Central memory CD8-positive, alpha-beta T cell (primary cell): ENCODE measurements at regions not wholly inside any gene's neighbourhood (a gene's known extent, or its start where the extent isn't known, plus 50 kb on each side); places are given as distances from the start of the nearest gene placed in this dataset.
"Not testable (repeated sequence)": the region's sequence is repeated elsewhere in the genome, so short reads cannot be mapped to it uniquely, and the experiment has no call there.

Source experiments
- ATAC-seq: fragments of 150-1000 bp; cut with Tn5 transposase; replicated peaks from 2 replicates; pipeline ENCODE4 v1.10.0; 2022; ENCODE audit warnings: mild to moderate bottlenecking, moderate FRiP score, moderate number of reproducible peaks; ENCODE audit not compliant: poor library complexity, severe bottlenecking; ENCODE audit errors: extremely low read depth
- DNase-seq, 2 donors: peaks; one replicate each; pipeline ENCODE4 v3.0.0; 2021; ENCODE audit warnings: low spot score in 2 of 2
- H3K27ac Mint-ChIP-seq: one replicate; pipeline ENCODE4 v1.8.0; 2022; ENCODE audit warnings: low read depth, mild to moderate bottlenecking, moderate library complexity, mixed read lengths
- H3K27me3 Mint-ChIP-seq: one replicate; pipeline ENCODE4 v1.8.0; 2022; ENCODE audit warnings: mixed read lengths
- H3K36me3 Mint-ChIP-seq: one replicate; pipeline ENCODE4 v1.8.0; 2022; ENCODE audit warnings: mild to moderate bottlenecking, moderate library complexity, mixed read lengths; ENCODE audit not compliant: insufficient read depth
- H3K4me1 Mint-ChIP-seq: one replicate; pipeline ENCODE4 v1.8.0; 2022; ENCODE audit warnings: mixed read lengths
- H3K4me3 Mint-ChIP-seq: one replicate; pipeline ENCODE4 v1.8.0; 2022; ENCODE audit warnings: mild to moderate bottlenecking, moderate library complexity, mixed read lengths
- H3K9me3 Mint-ChIP-seq: one replicate; pipeline ENCODE4 v1.8.0; 2022; ENCODE audit warnings: mixed read lengths

DNA sequence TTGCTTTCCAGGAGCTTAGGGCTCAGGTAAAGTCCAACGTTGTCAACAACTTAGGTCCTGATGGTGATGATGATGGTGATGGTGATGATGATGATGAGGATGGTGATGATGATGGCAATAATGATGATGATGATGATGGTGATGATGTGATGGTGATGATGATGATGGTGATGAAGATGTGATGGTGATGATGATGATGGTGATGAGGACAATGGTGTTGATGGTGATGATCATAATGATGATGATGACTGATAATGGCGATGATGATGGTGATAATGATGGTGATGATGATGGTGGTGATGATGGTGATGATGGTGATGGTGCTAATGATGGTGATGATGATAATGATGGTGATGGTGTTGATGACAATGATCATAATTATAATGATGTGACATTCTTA lies 750.2 kb downstream of the TBC1D22A start:
- H3K4me3 Mint-ChIP-seq: no peak overlapping the region

DNA sequence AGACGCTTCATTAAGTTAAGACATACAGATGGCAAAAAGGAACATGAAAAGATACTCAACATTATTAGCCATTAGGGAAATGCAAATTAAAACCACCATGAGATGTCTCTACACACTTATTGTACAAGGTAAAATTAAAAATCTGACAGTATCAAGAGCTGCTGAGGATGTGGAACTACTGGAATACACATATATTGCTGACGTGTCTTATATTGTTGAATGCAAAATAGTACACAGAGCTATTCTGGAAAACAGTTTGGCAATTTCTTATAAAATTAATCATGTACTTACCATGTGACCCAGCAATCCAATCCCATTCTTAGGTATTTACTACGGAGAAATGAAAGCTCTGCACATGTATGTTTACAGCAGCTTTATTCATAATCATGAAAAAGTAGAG lies 742.5 kb downstream of the TBC1D22A start:
- ATAC-seq: no peak
- H3K9me3 Mint-ChIP-seq: peaks cover 13% of the 10 kb centered on the region
- no peak for DNase-seq
- no peak overlapping the region for H3K27ac Mint-ChIP-seq
- no peaks in the 10 kb centered on the region for H3K4me1 Mint-ChIP-seq
- H3K4me3 Mint-ChIP-seq: no peak overlapping the region
- H3K36me3 Mint-ChIP-seq: no peaks in the 10 kb centered on the region
- H3K27me3 Mint-ChIP-seq: peaks cover 46% of the 10 kb centered on the region

More for the DNA sequence above, 750.2 kb downstream of the TBC1D22A start:
- no peaks in the 10 kb centered on the region for H3K36me3 Mint-ChIP-seq
- no peaks in the 10 kb centered on the region for H3K9me3 Mint-ChIP-seq
- no peaks in the 10 kb centered on the region for H3K4me1 Mint-ChIP-seq
- peaks cover 10% of the 10 kb centered on the region for H3K27me3 Mint-ChIP-seq
- ATAC-seq (no peak), DNase-seq (no peak)
- H3K27ac Mint-ChIP-seq: no peak overlapping the region

DNA sequence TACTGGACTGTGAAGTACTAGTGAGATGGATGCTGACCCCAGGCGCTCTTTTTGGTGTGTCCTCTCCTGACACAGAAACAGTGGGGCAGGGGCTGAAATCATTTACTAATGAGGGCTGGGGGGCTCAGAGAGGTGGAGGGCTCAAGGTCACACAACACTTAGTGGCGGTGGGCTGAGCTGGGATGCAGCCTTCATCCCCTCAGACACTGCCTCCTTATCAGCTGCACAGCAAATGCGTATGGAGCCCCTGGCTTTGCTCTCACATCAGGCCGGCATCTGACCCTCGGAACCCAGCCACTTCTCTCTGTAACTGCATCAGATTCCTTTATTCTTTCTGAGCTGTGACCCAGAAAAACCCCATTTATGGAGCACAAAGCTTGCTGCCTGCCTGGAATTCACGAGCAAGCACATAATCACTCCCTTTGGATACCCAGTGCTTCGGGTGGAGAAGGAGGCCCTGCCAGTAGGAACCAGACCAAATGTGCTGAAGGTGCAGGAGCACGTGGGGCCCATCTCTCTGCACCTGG lies 736.6 kb downstream of the TBC1D22A start:
- Mint-ChIP-seq H3K9me3 (peaks cover 24% of the 10 kb centered on the region), H3K27ac (no peak overlapping the region), H3K27me3 (peaks cover 32% of the 10 kb centered on the region), H3K4me3 (no peak overlapping the region), H3K4me1 (peaks cover 12% of the 10 kb centered on the region), H3K36me3 (no peaks in the 10 kb centered on the region)
- ATAC-seq (no peak), DNase-seq (no peak)

DNA sequence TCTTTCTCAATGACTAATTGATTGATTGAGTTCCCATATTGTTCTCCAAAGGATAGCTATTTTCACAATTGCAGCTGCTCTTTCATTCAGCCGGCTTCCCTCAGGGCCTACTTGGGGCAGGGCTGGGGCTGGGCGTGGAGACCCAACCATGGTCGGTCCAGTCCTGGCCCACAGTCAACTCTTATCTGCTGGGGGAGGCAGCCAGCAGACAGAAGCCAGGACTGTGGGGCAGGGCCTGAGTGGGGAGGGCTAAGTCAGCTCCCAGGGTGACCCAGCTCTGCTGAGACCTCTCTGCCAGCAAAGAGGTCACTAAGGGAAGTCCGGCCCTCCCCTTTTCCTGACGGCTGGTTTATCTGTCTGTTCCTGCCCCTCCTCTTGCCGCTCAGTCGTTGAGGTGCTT lies 735.2 kb downstream of the TBC1D22A start:
- H3K9me3 Mint-ChIP-seq: peaks cover 33% of the 10 kb centered on the region
- no peaks in the 10 kb centered on the region for H3K36me3 Mint-ChIP-seq
- DNase-seq: no peak
- peaks cover 19% of the 10 kb centered on the region for H3K4me1 Mint-ChIP-seq
- no peak overlapping the region for H3K4me3 Mint-ChIP-seq
- ATAC-seq: no peak
- H3K27me3 Mint-ChIP-seq: peaks cover 23% of the 10 kb centered on the region
- no peak overlapping the region for H3K27ac Mint-ChIP-seq

DNA sequence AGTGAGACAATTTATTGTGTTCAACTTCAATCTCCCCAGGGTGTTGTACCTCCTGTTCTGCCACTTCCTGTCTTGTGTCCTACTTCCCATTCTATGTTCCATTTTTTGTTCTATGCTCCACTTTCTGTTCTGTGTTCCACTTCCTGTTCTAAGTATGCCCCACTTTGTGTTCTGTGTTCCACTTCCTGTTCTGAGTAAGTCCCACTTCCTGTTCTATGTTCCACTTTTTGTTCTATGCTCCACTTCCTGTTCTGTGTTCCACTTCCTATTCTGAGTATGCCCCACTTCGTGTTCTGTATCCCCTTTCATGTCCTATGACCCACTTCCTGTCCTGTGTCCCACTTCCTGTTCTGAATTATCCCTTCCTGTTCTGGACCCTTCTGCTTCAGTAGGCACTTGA lies 732.7 kb downstream of the TBC1D22A start:
- ATAC-seq: peak; percentile 43
- no peak for DNase-seq
- no peaks in the 10 kb centered on the region for H3K36me3 Mint-ChIP-seq
- peak overlapping the region; percentile 9 for H3K4me3 Mint-ChIP-seq
- H3K9me3 Mint-ChIP-seq: peaks cover 19% of the 10 kb centered on the region
- peak overlapping the region; percentile 19 for H3K27ac Mint-ChIP-seq
- H3K4me1 Mint-ChIP-seq: peaks cover 19% of the 10 kb centered on the region
- H3K27me3 Mint-ChIP-seq: peaks cover 15% of the 10 kb centered on the region

DNA sequence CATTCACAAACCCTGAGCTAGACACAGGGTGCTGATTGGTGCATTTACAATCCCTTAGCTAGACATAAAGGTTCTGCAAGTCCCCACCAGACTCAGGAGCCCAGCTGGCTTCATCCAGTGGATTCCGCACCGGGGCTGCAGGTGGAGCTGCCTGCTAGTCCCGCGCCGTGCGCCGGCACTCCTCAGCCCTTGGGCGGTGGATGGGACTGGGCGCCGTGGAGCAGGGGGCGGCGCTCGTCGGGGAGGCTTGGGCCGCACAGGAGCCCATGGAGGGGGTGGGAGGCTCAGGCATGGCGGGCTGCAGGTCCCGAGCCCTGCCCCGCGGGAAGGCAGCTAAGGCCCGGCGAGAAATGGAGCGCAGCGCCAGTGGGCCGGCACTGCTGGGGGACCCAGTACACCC lies 725.7 kb downstream of the TBC1D22A start:
- not testable (repeated sequence) for H3K27ac Mint-ChIP-seq, ATAC-seq, H3K36me3 Mint-ChIP-seq, H3K4me3 Mint-ChIP-seq, H3K9me3 Mint-ChIP-seq, DNase-seq, H3K4me1 Mint-ChIP-seq
- H3K27me3 Mint-ChIP-seq: peaks cover 62% of the 10 kb centered on the region

DNA sequence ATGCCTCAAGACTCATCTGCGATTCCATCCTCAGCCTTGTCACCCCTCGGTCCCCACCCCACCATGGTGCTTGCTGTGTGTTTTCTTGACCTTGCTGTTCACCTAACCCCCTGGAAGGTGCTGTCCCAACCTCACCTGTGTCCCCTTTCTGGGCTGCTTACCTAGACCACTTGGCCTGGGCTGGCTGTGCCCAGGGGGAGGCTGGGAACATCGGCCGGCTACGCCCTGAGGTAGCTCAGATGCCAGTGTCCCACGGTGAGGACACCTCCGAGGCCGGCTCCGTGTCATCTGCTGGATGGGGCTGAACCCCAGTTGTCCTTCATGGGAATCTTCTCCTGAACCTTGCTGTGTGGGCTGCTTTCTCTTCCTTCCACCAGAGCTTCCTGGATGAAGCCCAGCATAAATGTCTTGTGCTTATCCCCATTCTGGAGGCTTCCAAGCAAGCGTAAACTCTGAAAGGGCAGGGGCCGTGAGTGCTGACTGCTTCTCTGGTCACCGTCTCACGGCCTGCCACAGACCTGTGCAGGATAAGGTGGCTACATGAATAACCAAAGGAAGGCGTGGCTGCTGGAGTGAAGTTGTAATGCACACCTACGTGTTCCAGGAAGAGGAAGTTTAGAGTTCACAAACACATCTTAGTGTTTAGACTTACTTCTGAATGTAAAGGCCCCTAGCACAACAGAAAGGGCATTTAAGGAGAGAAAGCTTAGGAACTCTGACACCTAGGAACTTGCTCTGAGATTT lies 724.3 kb downstream of the TBC1D22A start:
- DNase-seq (no peak), ATAC-seq (no peak)
- Mint-ChIP-seq H3K9me3 (no peaks in the 10 kb centered on the region), H3K4me1 (no peaks in the 10 kb centered on the region), H3K27me3 (peaks cover 74% of the 10 kb centered on the region), H3K36me3 (peaks cover 1% of the 10 kb centered on the region), H3K27ac (peak overlapping the region; percentile 36), H3K4me3 (peak overlapping the region; percentile 51)

DNA sequence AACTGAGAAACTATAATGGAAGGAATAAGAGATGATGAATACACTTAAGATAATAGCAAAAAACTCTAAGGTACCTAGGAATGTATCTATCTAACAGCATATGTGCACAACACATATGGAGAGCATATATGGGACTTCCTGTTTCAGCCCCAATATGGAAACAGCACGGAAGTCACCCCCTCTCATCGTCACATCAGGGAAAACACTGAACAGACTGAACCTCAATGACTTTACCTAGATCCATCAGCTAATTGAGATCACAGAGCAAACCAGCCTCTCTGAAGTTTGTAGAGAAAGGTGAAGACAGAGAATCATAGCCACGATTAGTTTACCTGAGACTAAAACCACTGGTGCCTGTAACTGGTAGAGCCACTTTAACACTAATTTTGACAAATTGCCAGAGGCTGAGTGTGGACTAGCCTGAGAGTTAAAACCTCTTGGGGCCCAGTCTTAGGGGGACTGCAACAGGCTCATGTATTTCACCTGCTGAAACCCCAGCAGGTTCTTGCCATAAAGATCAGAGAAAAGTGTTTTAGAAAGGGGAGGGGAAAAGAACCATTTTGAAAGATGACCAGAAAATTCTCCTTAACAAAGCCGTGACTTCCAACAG lies 722.6 kb downstream of the TBC1D22A start:
- DNase-seq: no peak
- H3K4me1 Mint-ChIP-seq: no peaks in the 10 kb centered on the region
- H3K36me3 Mint-ChIP-seq: peaks cover 1% of the 10 kb centered on the region
- no peak overlapping the region for H3K27ac Mint-ChIP-seq
- no peak overlapping the region for H3K4me3 Mint-ChIP-seq
- H3K27me3 Mint-ChIP-seq: peaks cover 76% of the 10 kb centered on the region
- no peak for ATAC-seq
- H3K9me3 Mint-ChIP-seq: no peaks in the 10 kb centered on the region

DNA sequence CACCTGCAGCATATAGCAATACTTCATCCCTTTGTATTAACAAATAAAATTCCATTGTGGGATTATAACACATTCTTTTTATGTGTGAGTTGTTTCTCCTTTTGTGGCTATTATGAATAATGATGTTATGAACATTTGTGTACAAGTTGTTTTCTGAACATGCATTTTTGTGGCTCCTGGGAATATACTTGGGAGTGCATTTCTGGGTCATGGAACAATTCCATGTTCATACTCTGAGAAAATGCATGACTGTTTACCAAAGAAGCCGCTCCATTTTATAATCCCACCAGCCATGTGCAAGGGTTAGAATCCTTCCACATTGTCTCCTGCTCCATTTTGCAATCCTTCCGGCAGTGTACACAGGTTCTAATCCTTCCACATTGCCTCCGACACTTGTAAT lies 713.8 kb downstream of the TBC1D22A start:
- no peak overlapping the region for H3K27ac Mint-ChIP-seq
- ATAC-seq (no peak), DNase-seq (no peak)
- H3K4me1 Mint-ChIP-seq: peaks cover 17% of the 10 kb centered on the region
- no peaks in the 10 kb centered on the region for H3K36me3 Mint-ChIP-seq
- H3K4me3 Mint-ChIP-seq: no peak overlapping the region
- H3K9me3 Mint-ChIP-seq: no peaks in the 10 kb centered on the region
- H3K27me3 Mint-ChIP-seq: peaks cover 45% of the 10 kb centered on the region

DNA sequence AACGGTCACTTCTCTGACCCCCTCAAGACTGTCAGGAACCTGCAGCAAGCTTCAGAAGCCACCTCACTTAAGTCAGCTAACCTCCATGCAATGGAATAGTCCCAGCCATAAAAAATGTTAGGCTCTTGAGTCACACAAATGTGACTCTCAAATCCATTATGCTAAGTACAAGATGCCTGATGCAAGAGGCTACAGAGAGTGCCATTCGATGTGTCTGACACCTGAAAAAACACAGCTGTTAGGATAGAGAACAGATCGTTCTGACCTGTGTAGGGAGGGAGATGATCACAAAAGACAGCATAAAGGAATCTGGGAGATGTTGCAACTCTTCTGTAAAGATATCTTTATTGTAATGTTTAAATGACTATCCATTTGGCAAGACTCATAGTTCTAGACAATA lies 712.4 kb downstream of the TBC1D22A start:
- Mint-ChIP-seq H3K27ac (no peak overlapping the region), H3K27me3 (peaks cover 37% of the 10 kb centered on the region), H3K36me3 (no peaks in the 10 kb centered on the region), H3K9me3 (no peaks in the 10 kb centered on the region), H3K4me1 (peaks cover 17% of the 10 kb centered on the region), H3K4me3 (peak overlapping the region; percentile 68)
- DNase-seq (no peak), ATAC-seq (no peak)

DNA sequence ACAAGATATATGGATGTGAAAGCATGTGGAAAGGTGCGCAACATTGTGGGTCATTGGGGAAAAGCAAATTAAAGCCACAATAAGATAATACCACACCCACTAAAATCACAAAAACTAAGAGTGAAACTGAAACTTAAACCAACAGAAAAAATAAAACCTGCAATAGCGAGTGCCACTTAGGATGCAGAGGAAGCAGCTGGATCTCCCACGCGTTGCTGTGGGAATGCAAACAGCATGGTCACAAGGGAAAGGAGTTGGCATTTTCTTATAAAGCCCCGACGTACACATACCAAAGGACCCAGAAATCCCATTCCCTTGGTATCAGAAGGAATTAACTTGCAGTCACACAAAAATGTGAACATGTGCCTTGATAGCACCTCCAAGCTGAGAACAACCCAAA lies 712.0 kb downstream of the TBC1D22A start:
- DNase-seq (no peak), ATAC-seq (no peak)
- Mint-ChIP-seq H3K4me1 (peaks cover 17% of the 10 kb centered on the region), H3K27ac (no peak overlapping the region), H3K27me3 (peaks cover 37% of the 10 kb centered on the region), H3K4me3 (peak overlapping the region; percentile 68), H3K9me3 (no peaks in the 10 kb centered on the region), H3K36me3 (no peaks in the 10 kb centered on the region)

DNA sequence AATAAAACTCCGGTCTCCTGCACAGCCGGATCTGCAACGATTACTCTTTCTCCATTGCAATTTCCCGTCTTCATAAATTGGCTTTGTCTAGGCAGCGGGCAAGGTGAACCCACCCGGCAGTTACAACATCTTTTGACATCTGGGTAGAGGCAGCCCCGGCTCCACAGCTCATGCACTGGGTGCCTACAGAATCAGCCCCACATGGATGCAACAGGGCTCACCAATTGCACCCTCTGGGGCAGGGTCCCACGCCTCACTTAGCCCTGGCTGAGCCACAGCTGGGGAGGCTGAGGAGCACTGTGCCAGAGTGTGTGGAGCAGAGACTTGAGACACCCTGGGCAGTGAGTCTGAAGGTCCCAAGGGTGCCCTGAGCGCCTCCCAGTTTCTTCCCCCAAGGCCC lies 710.2 kb downstream of the TBC1D22A start:
- DNase-seq (no peak), ATAC-seq (no peak)
- no peaks in the 10 kb centered on the region for H3K36me3 Mint-ChIP-seq
- no peak overlapping the region for H3K4me3 Mint-ChIP-seq
- no peak overlapping the region for H3K27ac Mint-ChIP-seq
- H3K9me3 Mint-ChIP-seq: peaks cover under 1% of the 10 kb centered on the region
- H3K4me1 Mint-ChIP-seq: peaks cover 17% of the 10 kb centered on the region
- peaks cover 46% of the 10 kb centered on the region for H3K27me3 Mint-ChIP-seq

DNA sequence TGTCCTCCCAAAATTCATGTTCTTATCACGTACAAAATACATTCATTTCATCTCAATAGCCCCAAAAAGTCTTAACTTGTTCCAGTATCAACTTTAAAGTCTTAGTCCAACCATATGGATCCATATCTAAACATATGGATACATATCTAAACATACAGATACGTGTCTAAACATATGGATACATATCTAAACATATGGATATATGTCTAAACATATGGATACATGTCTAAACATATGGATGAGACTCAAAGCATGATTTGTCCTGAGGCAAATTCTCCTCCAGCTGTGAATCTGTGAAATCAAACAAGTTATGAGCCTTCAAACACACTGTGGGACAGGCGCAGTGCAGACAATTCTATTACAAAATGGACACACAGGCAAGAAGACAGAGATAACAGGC lies 709.0 kb downstream of the TBC1D22A start:
- Mint-ChIP-seq H3K27me3 (peaks cover 53% of the 10 kb centered on the region), H3K36me3 (no peaks in the 10 kb centered on the region), H3K27ac (no peak overlapping the region), H3K4me1 (peaks cover 17% of the 10 kb centered on the region), H3K9me3 (peaks cover 11% of the 10 kb centered on the region), H3K4me3 (no peak overlapping the region)
- DNase-seq: no peak
- ATAC-seq: no peak
